ENCODE measurements at regions not wholly inside any gene's neighbourhood (a gene's known extent, or its start where the extent isn't known, plus 50 kb on each side); places are given as distances from the start of the nearest gene placed in this dataset.
"Not testable (repeated sequence)": the region's sequence is repeated elsewhere in the genome, so short reads cannot be mapped to it uniquely, and the experiment has no call there.

DNA sequence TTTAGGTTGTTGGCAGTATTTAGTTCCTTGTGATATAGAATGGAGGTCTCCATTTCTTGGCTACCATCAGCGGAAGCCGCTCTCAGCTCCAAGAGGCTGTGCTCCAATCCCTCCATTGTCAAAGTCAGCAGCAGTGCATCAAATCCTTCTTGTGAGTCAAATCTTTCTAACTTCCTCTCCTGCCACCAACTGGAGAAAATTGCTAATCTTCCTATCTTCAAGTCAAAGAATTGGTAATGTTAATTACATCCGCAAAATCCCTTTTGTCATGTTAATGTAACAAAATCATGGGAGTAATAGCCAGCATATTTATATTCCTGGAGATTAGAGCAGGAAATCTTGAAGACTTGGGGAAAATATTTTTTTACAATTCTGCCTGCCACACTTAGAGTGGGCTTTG is 436.4 kb upstream of the DYNLRB2 start:
- TF ChIP-seq, protein P1, sequence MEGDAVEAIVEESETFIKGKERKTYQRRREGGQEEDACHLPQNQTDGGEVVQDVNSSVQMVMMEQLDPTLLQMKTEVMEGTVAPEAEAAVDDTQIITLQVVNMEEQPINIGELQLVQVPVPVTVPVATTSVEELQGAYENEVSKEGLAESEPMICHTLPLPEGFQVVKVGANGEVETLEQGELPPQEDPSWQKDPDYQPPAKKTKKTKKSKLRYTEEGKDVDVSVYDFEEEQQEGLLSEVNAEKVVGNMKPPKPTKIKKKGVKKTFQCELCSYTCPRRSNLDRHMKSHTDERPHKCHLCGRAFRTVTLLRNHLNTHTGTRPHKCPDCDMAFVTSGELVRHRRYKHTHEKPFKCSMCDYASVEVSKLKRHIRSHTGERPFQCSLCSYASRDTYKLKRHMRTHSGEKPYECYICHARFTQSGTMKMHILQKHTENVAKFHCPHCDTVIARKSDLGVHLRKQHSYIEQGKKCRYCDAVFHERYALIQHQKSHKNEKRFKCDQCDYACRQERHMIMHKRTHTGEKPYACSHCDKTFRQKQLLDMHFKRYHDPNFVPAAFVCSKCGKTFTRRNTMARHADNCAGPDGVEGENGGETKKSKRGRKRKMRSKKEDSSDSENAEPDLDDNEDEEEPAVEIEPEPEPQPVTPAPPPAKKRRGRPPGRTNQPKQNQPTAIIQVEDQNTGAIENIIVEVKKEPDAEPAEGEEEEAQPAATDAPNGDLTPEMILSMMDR (conservative IDR thresholded peaks at IDR 0.05; ENCODE audit: low read depth, low read length): no peak

DNA sequence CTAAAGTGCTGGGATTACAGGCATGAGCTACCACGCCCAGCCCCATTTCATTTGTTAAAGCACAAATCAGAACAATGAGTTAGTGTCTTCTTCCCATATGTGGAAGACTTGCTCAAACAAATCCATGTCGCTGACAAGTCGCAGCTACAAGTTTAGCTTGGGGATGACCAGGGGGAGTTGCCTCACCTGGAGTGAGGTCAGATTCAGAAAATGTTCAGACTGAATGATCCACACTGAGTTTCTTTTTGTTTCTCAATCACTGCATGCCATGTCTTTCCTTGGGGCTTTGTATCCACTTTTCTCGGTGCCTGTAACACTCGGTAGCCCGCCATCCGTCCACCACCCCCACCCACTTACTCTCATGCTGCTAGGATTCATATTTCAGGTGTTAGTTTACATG is 437.3 kb upstream of the DYNLRB2 start:
- TF ChIP-seq, protein P1 (conservative IDR thresholded peaks at IDR 0.05; ENCODE audit: low read depth, low read length): no peak
- no peak for DNase-seq (ENCODE audit: low read depth)
- H3K4me3 ChIP-seq (ENCODE audit: low read depth, low read length): no peak overlapping the region

More for the DNA sequence above, 436.4 kb upstream of the DYNLRB2 start:
- DNase-seq (ENCODE audit: low read depth): no peak
- H3K4me3 ChIP-seq (ENCODE audit: low read depth, low read length): no peak overlapping the region

DNA sequence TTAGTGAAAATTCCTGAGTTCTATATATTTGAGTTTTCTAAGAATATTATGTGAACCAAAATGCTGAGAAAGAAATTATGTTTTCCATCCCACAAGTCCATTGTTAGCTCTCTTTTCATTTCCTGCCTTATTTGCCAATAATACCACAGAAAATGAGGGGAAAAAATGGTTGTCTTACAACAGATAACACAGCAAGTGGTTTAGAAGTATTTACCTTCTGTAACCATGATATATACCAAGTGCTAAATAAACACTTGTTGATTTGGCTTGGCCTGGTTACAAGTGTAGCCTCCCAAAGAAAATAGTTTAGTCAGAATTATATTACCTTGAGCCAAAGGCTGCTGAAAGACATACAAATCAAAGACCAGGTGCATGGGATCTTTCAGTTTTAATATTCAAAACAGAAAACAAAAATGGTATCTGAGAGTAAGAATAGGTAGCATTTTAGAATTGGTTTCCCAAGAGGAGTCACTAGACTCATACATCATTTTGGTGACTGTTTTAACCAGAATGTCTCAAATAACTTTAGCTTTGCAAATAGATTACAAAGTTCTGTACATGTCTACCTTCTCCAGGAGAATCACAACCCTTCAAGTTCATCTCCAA is 439.8 kb upstream of the DYNLRB2 start:
- TF ChIP-seq, protein P1 (conservative IDR thresholded peaks at IDR 0.05; ENCODE audit: low read depth, low read length): no peak
- DNase-seq (ENCODE audit: low read depth): no peak
- no peak overlapping the region for H3K4me3 ChIP-seq (ENCODE audit: low read depth, low read length)

DNA sequence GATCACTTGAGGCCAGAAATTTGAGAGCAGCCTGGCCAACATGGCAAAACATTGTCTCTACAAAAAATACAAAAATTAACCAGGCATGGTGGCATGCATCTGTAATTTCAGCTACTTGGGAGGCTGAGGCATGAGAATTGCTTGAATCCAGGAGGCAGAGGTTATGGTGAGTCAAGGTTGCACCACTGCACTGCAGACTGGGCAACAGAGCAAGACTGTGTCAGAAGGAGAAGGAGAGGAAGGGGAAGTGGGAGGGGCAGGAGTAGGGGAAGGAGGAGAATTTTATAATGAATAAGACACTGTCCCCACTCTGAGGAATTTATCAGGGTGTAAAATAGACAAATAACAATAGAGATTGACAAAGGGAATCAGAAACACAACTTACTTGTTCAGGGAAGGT is 440.6 kb upstream of the DYNLRB2 start:
- no peak overlapping the region for H3K4me3 ChIP-seq (ENCODE audit: low read depth, low read length)
- no peak for DNase-seq (ENCODE audit: low read depth)
- TF ChIP-seq, protein P1 (conservative IDR thresholded peaks at IDR 0.05; ENCODE audit: low read depth, low read length): no peak

DNA sequence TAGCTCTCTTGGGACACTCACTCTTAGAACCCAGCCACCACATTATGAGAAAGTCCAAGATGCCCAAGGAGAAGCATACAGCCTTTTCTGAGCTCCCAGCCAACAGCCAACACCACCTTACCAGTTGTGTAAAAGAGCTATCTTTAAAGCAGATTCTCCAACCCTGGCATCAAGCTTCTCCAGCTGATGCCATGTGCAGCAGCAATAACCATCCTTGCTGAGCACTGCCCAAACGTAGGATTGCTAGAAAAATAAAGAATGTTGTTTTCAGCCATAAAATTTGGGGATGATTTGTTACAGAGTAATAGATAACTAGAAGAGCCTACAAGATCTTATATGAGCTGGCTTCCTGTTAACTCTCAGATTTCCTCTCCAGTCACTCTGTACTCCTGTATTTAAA is 443.7 kb upstream of the DYNLRB2 start:
- DNase-seq (ENCODE audit: low read depth): no peak
- H3K4me3 ChIP-seq (ENCODE audit: low read depth, low read length): no peak overlapping the region
- TF ChIP-seq, protein P1 (conservative IDR thresholded peaks at IDR 0.05; ENCODE audit: low read depth, low read length): no peak

DNA sequence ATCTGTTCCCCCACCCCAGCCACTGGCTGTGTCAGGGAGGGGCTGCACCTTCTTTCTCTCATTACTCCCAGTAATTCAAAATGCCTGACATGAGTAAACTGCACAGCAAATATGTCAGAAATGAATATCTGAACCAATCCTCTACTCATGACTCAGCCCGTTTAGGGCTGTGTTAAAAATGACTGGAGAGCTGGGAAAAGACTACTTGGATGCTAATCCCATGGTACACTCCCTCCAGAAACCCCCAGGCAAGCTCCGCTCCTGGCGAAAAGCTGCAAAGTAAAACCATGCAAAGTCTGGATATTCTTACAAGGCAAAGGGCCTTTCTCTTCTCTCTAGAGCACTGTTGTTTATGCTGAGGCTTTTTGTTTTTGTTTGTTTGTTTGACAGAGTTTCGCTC is 448.1 kb upstream of the DYNLRB2 start:
- TF ChIP-seq, protein P1 (conservative IDR thresholded peaks at IDR 0.05; ENCODE audit: low read depth, low read length): no peak
- no peak for DNase-seq (ENCODE audit: low read depth)
- H3K4me3 ChIP-seq (ENCODE audit: low read depth, low read length): no peak overlapping the region

DNA sequence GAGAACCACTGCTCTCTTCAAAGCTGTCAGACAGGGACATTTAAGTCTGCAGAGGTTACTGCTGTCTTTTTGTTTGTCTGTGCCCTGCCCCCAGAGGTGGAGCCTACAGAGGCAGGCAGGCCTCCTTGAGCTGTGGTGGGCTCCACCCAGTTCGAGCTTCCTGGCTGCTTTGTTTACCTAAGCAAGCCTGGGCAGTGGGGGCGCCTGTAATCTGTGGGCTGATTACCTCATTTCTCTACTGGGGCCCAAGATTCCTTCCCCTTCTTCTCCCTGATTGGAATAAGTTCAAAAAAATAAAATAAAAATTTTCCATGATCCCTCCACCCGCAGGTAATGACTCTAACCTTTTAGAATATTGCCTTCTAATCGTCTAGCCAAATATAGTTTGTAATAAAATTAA is 449.3 kb upstream of the DYNLRB2 start:
- not testable (repeated sequence) for DNase-seq (ENCODE audit: low read depth)

More for the DNA sequence above, 449.3 kb upstream of the DYNLRB2 start:
- not testable (repeated sequence) for H3K4me3 ChIP-seq (ENCODE audit: low read depth, low read length)
